NCI-H2107 treated with DMSO at 0.1 percent for 48 hours (cell line): ENCODE measurements at regions not wholly inside any gene's neighbourhood (a gene's known extent, or its start where the extent isn't known, plus 50 kb on each side); places are given as distances from the start of the nearest gene placed in this dataset.

Source experiments
- DNase-seq: peaks from one replicate; lab custom pipeline; 2025; ENCODE audit not compliant: unreplicated experiment; lab: John Stamatoyannopoulos, UW

GRCh38 chr20:50455656-50456451, 54.3 kb upstream of the PTPN1 start:
- no peak for DNase-seq

GRCh38 chr20:50456452-50457324, 53.5 kb upstream of the PTPN1 start:
- DNase-seq = no peak

GRCh38 chr20:50459124-50459918, 50.9 kb upstream of the PTPN1 start:
- DNase-seq = no peak

DNA sequence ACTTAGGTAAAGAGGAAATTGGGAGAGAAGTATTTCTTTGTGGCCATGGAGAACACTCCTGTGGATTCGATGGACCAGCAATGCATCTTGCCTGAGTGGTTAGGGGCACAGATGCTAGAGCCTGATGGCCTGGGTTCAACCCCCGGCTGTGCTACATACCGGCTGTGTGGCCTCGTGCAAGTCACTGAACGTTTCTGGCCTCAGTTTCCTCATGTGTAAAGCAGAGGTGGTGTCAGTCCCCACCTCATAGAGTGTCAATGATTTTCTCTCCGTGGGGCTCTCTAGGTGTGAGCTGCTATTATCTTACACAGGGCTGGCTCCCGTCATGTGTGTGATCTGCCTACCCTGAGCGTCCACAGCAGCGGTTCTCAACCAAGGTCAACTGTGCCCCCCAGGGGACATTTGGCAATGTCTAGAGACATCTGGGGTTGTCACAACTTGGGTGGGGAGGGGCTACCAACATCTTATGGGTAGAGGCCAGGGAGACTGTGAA, 50.0 kb upstream of the PTPN1 start:
- no peak for DNase-seq
